ENCODE measurements at regions not wholly inside any gene's neighbourhood (a gene's known extent, or its start where the extent isn't known, plus 50 kb on each side); places are given as distances from the start of the nearest gene placed in this dataset.

DNA sequence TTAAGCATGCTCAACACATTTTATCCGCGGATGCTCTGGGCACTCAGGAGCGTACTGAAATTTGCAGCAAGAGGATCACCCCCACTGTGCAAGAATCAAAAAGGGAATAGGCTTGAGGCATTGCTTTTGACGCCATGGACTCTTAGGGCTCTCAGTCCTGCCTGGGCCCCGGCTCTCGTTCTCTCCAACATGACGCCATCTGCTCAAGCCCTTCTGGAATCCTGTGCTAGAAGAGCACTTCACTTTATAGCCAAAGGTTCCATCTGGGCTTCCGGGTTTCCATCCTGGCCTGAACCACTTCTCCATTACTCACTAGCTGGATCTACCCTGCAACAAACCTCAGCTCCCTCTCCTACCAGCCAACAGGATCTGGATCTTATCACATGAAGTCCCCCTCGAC lies 105.3 kb downstream of the FOXF2 start:
- TF ChIP-seq CTCF (IDR thresholded peaks at IDR 0.05; ENCODE audit: low read length) (no peak), EZH2phosphoT487 (IDR thresholded peaks at IDR 0.05; ENCODE audit: low read length) (no peak), EZH2 (optimal IDR thresholded peaks at IDR 0.05; ENCODE audit: low read depth, low read length) (no peak)
